ENCODE measurements at regions not wholly inside any gene's neighbourhood (a gene's known extent, or its start where the extent isn't known, plus 50 kb on each side); places are given as distances from the start of the nearest gene placed in this dataset.

DNA sequence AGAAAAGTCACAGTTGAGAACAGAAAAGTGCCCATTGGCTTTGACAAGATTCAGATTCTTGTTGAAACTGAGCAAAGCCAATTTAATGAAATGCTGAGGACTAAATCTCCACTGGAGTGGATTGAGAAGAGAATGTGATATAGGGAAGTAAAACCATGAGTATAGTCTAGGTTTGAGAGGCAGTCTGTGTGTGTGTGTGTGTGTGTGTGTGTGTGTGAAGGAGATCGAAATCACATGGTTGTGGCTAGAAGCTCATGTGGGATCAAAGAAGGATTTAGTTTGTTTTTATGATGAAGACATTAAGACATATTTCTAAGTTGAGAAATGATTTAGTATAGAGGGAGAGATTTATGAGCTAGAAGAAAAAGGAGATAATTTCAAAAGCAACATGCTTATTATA, 275.7 kb upstream of the DAB2 start:
- no peaks in the 10 kb centered on the region for H3K9me2 ChIP-seq (replicated peaks; ENCODE audit: low read length)
- no peak for ATAC-seq
- BruUV-seq (replicated peaks) = no TSS peak
- H3K36me3 ChIP-seq (ENCODE audit: low read depth, low read length) = no peaks in the 10 kb centered on the region
- no peak for DNase-seq
- no peak overlapping the region for H3K4me2 ChIP-seq (ENCODE audit: low read length)
- TF ChIP-seq, protein P1, sequence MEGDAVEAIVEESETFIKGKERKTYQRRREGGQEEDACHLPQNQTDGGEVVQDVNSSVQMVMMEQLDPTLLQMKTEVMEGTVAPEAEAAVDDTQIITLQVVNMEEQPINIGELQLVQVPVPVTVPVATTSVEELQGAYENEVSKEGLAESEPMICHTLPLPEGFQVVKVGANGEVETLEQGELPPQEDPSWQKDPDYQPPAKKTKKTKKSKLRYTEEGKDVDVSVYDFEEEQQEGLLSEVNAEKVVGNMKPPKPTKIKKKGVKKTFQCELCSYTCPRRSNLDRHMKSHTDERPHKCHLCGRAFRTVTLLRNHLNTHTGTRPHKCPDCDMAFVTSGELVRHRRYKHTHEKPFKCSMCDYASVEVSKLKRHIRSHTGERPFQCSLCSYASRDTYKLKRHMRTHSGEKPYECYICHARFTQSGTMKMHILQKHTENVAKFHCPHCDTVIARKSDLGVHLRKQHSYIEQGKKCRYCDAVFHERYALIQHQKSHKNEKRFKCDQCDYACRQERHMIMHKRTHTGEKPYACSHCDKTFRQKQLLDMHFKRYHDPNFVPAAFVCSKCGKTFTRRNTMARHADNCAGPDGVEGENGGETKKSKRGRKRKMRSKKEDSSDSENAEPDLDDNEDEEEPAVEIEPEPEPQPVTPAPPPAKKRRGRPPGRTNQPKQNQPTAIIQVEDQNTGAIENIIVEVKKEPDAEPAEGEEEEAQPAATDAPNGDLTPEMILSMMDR (conservative IDR thresholded peaks at IDR 0.05; ENCODE audit: low read depth, low read length) = no peak
- TF ChIP-seq EZH2phosphoT487 (IDR thresholded peaks at IDR 0.05; ENCODE audit: borderline replicate concordance, low read length) = no peak
- TF ChIP-seq EZH2 (IDR thresholded peaks at IDR 0.05; ENCODE audit: low read length, unreplicated experiment) = no peak
- no peaks in the 10 kb centered on the region for H4K20me1 ChIP-seq (ENCODE audit: low read length)
- H3K27me3 ChIP-seq (ENCODE audit: low read length) = no peaks in the 10 kb centered on the region
- 0 out of 2 replicates have a peak, but pooled peaks cover 5% of the 10 kb centered on the region for H3K4me1 ChIP-seq (ENCODE audit: insufficient read depth, low read length)
- no peaks in the 10 kb centered on the region for H3K79me2 ChIP-seq (ENCODE audit: low read length)
- no peak overlapping the region for H2AFZ ChIP-seq (ENCODE audit: low read length)
- H3K9ac ChIP-seq (ENCODE audit: low read length) = no peak overlapping the region
- intact Hi-C loops (cut with micrococcal nuclease) = no loop called here
- no peak overlapping the region for H3K4me3 ChIP-seq (ENCODE audit: low read length)
- no peaks in the 10 kb centered on the region for H3F3A ChIP-seq (ENCODE audit: low read length, unreplicated experiment)
- no peaks in the 10 kb centered on the region for H3K9me3 ChIP-seq (ENCODE audit: low read length)
- H3K27ac ChIP-seq (ENCODE audit: low read length) = no peak overlapping the region
- ChIA-PET CTCF (no interaction called here), POLR2A (ENCODE audit: unreplicated experiment) (no interaction called here)

DNA sequence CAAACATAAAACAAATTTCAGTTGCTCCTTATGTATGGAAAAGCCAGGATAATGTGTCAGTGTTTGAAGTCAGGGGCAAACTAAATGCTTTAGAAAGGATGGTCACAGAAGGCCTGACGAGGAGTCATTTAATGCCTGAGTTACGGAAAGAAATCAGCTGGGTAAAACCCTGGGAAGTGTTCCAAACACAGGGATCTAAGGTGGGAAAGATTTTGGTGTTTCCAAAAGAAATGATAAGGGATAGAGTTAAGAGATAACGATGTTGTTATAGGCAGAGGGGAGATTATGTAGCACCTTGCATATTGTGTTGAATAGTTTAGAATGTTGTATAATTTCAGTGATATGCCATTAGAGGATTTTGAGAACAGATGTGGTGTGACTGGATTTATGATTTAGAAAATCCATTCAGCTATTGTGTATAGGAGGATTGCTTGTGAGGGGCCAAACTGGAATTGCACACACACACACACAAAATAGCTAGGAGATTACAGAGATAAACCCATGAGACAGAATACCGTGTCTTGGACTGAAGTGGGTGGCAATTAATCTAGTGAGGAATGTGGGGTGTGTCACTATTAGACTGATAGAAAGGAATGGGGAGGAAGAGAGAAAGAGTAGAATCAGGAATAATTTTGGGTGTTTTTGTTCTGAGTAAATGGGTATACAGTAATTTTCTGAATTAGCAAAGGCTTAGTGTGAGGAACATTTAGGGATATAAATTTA, 274.2 kb upstream of the DAB2 start:
- ATAC-seq (no peak), DNase-seq (no peak)
- 0 out of 2 replicates have a peak, but pooled peaks cover 5% of the 10 kb centered on the region for H3K4me1 ChIP-seq (ENCODE audit: insufficient read depth, low read length)
- H3K27ac ChIP-seq (ENCODE audit: low read length) = no peak overlapping the region
- ChIA-PET CTCF (no interaction called here), POLR2A (ENCODE audit: unreplicated experiment) (no interaction called here)
- TF ChIP-seq EZH2 (IDR thresholded peaks at IDR 0.05; ENCODE audit: low read length, unreplicated experiment) (no peak), EZH2phosphoT487 (IDR thresholded peaks at IDR 0.05; ENCODE audit: borderline replicate concordance, low read length) (no peak)
- TF ChIP-seq, protein P1 (conservative IDR thresholded peaks at IDR 0.05; ENCODE audit: low read depth, low read length) = no peak
- no peak overlapping the region for H3K4me3 ChIP-seq (ENCODE audit: low read length)
- H3K9me3 ChIP-seq (ENCODE audit: low read length) = no peaks in the 10 kb centered on the region
- no peaks in the 10 kb centered on the region for H3F3A ChIP-seq (ENCODE audit: low read length, unreplicated experiment)
- no peaks in the 10 kb centered on the region for H3K36me3 ChIP-seq (ENCODE audit: low read depth, low read length)
- H2AFZ ChIP-seq (ENCODE audit: low read length) = no peak overlapping the region
- H3K9me2 ChIP-seq (replicated peaks; ENCODE audit: low read length) = no peaks in the 10 kb centered on the region
- H3K79me2 ChIP-seq (ENCODE audit: low read length) = no peaks in the 10 kb centered on the region
- no peaks in the 10 kb centered on the region for H3K27me3 ChIP-seq (ENCODE audit: low read length)
- no TSS peak for BruUV-seq (replicated peaks)
- no peaks in the 10 kb centered on the region for H4K20me1 ChIP-seq (ENCODE audit: low read length)
- intact Hi-C loops (cut with micrococcal nuclease) = no loop called here
- no peak overlapping the region for H3K4me2 ChIP-seq (ENCODE audit: low read length)
- H3K9ac ChIP-seq (ENCODE audit: low read length) = no peak overlapping the region

DNA sequence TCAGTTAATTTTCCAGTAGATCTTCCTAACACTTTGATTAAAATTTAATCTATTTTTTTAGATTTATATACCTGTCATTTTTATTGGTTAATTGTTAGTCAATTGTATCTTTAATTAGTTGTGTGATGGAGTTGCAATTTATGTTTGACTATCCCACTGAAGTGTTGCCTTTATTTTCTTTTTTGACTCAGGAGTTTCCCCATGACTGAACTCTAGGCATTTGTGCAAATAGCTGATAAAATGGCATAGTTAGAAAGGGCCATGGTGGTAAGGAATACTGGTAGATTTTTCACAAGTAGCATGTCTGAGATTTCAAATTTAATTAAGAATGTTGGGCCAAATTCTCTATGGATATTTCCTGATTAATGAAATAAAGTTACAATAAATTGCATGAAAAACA, 273.1 kb upstream of the DAB2 start:
- ChIA-PET CTCF (no interaction called here), POLR2A (ENCODE audit: unreplicated experiment) (no interaction called here)
- no peak for ATAC-seq
- H3K9me2 ChIP-seq (replicated peaks; ENCODE audit: low read length) = no peaks in the 10 kb centered on the region
- no peak overlapping the region for H2AFZ ChIP-seq (ENCODE audit: low read length)
- 0 out of 2 replicates have a peak, but pooled peaks cover 5% of the 10 kb centered on the region for H3K4me1 ChIP-seq (ENCODE audit: insufficient read depth, low read length)
- H3K4me3 ChIP-seq (ENCODE audit: low read length) = no peak overlapping the region
- no peaks in the 10 kb centered on the region for H3F3A ChIP-seq (ENCODE audit: low read length, unreplicated experiment)
- no peak for DNase-seq
- H3K79me2 ChIP-seq (ENCODE audit: low read length) = no peaks in the 10 kb centered on the region
- TF ChIP-seq, protein P1 (conservative IDR thresholded peaks at IDR 0.05; ENCODE audit: low read depth, low read length) = no peak
- no peak for TF ChIP-seq EZH2phosphoT487 (IDR thresholded peaks at IDR 0.05; ENCODE audit: borderline replicate concordance, low read length)
- no peaks in the 10 kb centered on the region for H3K36me3 ChIP-seq (ENCODE audit: low read depth, low read length)
- no peaks in the 10 kb centered on the region for H3K27me3 ChIP-seq (ENCODE audit: low read length)
- BruUV-seq (replicated peaks) = no TSS peak
- intact Hi-C loops (cut with micrococcal nuclease) = no loop called here
- no peak overlapping the region for H3K4me2 ChIP-seq (ENCODE audit: low read length)
- H3K9me3 ChIP-seq (ENCODE audit: low read length) = no peaks in the 10 kb centered on the region
- H4K20me1 ChIP-seq (ENCODE audit: low read length) = no peaks in the 10 kb centered on the region
- H3K9ac ChIP-seq (ENCODE audit: low read length) = no peak overlapping the region
- H3K27ac ChIP-seq (ENCODE audit: low read length) = no peak overlapping the region
